ENCODE measurements at regions not wholly inside any gene's neighbourhood (a gene's known extent, or its start where the extent isn't known, plus 50 kb on each side); places are given as distances from the start of the nearest gene placed in this dataset.

DNA sequence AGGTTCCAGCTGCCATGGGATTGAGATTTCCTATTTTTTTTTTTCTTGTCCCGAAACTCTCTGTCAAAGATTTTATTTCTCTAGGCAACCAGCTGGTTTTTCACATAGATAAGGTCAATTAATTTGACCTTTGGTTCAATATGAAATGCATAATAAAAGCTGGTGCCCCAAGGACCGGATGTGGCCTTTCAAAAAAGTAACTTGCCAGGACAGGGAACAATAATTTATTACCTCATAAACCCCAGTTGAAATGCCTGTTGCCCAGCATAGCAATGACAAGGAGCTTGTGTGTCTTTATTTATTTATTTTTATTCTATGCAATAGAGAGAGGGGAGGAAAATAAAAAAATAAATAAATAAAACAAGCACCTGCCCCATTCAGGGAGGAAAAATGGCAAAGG is 472.7 kb downstream of the KCNJ2 start:
- no peak for FAIRE-seq
- H3K79me1 ChIP-seq (ENCODE audit: low read depth, low read length), result no peaks in the 10 kb centered on the region
- no peak overlapping the region for H3K9ac ChIP-seq (replicated peaks in 1 of 4; ENCODE audit: extremely low read depth in 1 of 4, low read depth in 3 of 4, low read length in 3 of 4)
- no peak overlapping the region for H4K8ac ChIP-seq (ENCODE audit: extremely low read depth, insufficient read depth, low read length)
- no peaks in the 10 kb centered on the region for H3K36me3 ChIP-seq (ENCODE audit: control insufficient read depth in 2 of 4, insufficient read depth in 4 of 4, low read length in 3 of 4)
- CTCF ChIA-PET (ENCODE audit: partially characterized antibody), result interaction anchor here (1.5 kb wide), 1 partner anchor 76 kb away, joined by 3 read pairs; no protein-coding TSS in a partner anchor
- no peak overlapping the region for H3K56ac ChIP-seq (replicated peaks; ENCODE audit: insufficient read length, low read depth, low read length)
- H3K23me2 ChIP-seq (ENCODE audit: low read depth, low read length), result no peaks in the 10 kb centered on the region
- H3K18ac ChIP-seq (ENCODE audit: extremely low read depth, low read length), result no peak overlapping the region
- H2AFZ ChIP-seq (ENCODE audit: low read length), result no peak overlapping the region
- no peak overlapping the region for H3K4me3 ChIP-seq (ENCODE audit: extremely low read depth in 1 of 4, insufficient read depth in 2 of 4, low read depth in 3 of 4, low read length in 4 of 4)
- WGBS, 2 experiments (ENCODE audit: extremely low coverage in 1 of 2, insufficient coverage in 1 of 2, insufficient read length in 1 of 2, insufficient replicate concordance in 2 of 2, low coverage in 1 of 2, low lambda C conversion rate in 2 of 2, missing lambda C conversion rate in 1 of 2), result 66% methylated on average over 2 of the region's 2 CpGs; no CpG with 5 or more reads in 1 of the 2 experiments
- H2BK15ac ChIP-seq (ENCODE audit: low read length), result no peak overlapping the region
- no peak overlapping the region for H3K23ac ChIP-seq (ENCODE audit: insufficient read length)
- peaks cover 0 to 4% (median 1%) of the 10 kb centered on the region in 4 experiments; a peak in 2 of 7 replicates for H3K4me1 ChIP-seq (replicated peaks in 1 of 4; ENCODE audit: control insufficient read depth in 3 of 4, insufficient read depth in 4 of 4, low read length in 3 of 4)
- no peaks in the 10 kb centered on the region for H3K27me3 ChIP-seq (replicated peaks in 1 of 4; ENCODE audit: control insufficient read depth in 3 of 4, extremely low read depth in 1 of 4, insufficient read depth in 3 of 4, low read length in 3 of 4)
- POLR2A ChIA-PET (ENCODE audit: partially characterized antibody), result no interaction called here
- no peak overlapping the region for H4K91ac ChIP-seq (replicated peaks; ENCODE audit: insufficient read length, low read length)
- no peak overlapping the region for H2BK120ac ChIP-seq (replicated peaks; ENCODE audit: low read depth, low read length)
- no peak overlapping the region for H2BK5ac ChIP-seq (ENCODE audit: low read depth, low read length)
- H2AK5ac ChIP-seq (ENCODE audit: low read depth, low read length), result no peak overlapping the region
- no peaks in the 10 kb centered on the region for H3K9me3 ChIP-seq (ENCODE audit: insufficient read depth in 2 of 2, low read depth in 1 of 2, low read length in 1 of 2)
- H3K79me2 ChIP-seq (ENCODE audit: control insufficient read depth in 1 of 2, insufficient read depth in 2 of 2, low read length in 2 of 2), result no peaks in the 10 kb centered on the region
- no peak overlapping the region for H2BK12ac ChIP-seq (ENCODE audit: low read depth, low read length)
- H3K4me2 ChIP-seq (ENCODE audit: insufficient read depth in 1 of 2, low read depth in 2 of 2, low read length in 2 of 2), result no peak overlapping the region
- no peak overlapping the region for H3K14ac ChIP-seq (ENCODE audit: insufficient read length)
- TF ChIP-seq JUND (IDR thresholded peaks at IDR 0.05; ENCODE audit: low read length), result no peak
- TF ChIP-seq SRF (IDR thresholded peaks at IDR 0.05; ENCODE audit: low read depth, low read length), result no peak
- no peak overlapping the region for H4K5ac ChIP-seq (ENCODE audit: insufficient read length, low read depth, low read length)
- H3K27ac ChIP-seq (ENCODE audit: low read depth, low read length), result no peak overlapping the region
- no peaks in the 10 kb centered on the region for H4K20me1 ChIP-seq (replicated peaks in 1 of 2; ENCODE audit: control insufficient read depth in 1 of 2, insufficient read depth in 2 of 2, low read length in 2 of 2)
- no peak overlapping the region for H3K4ac ChIP-seq (replicated peaks; ENCODE audit: insufficient read length, low read depth, low read length)
- no peak for DNase-seq (ENCODE audit: low read depth in 1 of 2, low spot score in 2 of 2)
- no peak overlapping the region for H2BK20ac ChIP-seq (ENCODE audit: low read length)
